HG02623 (cell line): ENCODE measurements at regions not wholly inside any gene's neighbourhood (a gene's known extent, or its start where the extent isn't known, plus 50 kb on each side); places are given as distances from the start of the nearest gene placed in this dataset.

Experiments
- ATAC-seq: cut with Tn5 transposase; IDR thresholded peaks from one replicate; pipeline ENCODE4 v1.9.1; 2021; ENCODE audit warnings: moderate library complexity; ENCODE audit not compliant: unreplicated experiment

DNA sequence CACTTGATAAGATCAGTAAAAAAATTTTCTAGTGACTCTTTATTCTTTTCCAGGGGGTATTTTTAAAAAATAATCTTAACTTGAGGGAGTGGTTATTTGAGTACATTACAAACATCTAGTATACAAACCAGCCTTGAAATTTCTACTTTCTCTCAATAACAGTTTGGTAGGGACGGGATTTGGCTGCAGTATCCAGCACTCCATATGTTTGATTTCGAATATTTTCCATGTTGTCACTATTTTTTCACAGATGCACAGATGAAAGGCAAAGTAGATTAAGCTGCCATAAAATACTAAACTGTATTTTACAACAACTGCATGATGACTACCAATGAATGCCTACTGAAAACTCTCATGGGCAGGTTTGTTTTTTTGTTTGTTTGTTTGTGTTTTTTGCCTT is 225.0 kb downstream of the COX7B2 start:
- no peak for ATAC-seq

- ATAC-seq = no peak
These were observed 232.7 kb downstream of the COX7B2 start for GRCh38 chr4:46676364-46676763.

GRCh38 chr4:46674326-46674725 is 234.7 kb downstream of the COX7B2 start:
- no peak for ATAC-seq

GRCh38 chr4:46667790-46668189 is 241.3 kb downstream of the COX7B2 start:
- ATAC-seq = no peak

GRCh38 chr4:46656071-46656470 is 253.0 kb downstream of the COX7B2 start:
- no peak for ATAC-seq

GRCh38 chr4:46653842-46654241 is 255.2 kb downstream of the COX7B2 start:
- ATAC-seq = no peak

- ATAC-seq = no peak
These were observed 259.5 kb upstream of the GABRA2 start for GRCh38 chr4:46649390-46649789.

- ATAC-seq = peak; percentile 96
These were observed 258.3 kb upstream of the GABRA2 start for GRCh38 chr4:46648088-46648744.

DNA sequence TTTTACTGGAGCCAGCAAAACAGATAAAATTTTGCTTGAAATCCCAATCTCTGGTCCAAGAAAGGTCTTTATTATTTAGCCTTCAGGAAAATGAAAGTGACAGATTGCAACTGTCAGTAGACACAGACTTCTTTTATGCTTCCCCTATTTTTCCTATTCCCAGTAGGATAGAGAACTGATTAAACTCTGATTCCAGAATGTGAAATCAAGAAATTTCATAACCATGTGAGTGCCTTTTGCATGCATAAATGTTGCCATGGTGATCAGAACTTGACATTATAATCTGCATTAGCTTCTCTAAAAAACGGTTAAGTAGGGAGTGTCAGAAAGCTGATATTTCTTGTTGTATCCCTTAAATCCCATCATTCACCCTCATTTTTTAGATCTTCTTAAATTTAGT is 255.2 kb upstream of the GABRA2 start:
- no peak for ATAC-seq
